DND-41 (cell line): ENCODE measurements at regions not wholly inside any gene's neighbourhood (a gene's known extent, or its start where the extent isn't known, plus 50 kb on each side); places are given as distances from the start of the nearest gene placed in this dataset.

ENCODE experiments used
- EZH2 ChIP-seq: IDR thresholded peaks from 3 replicates; pipeline ENCODE4 v1.6.1; 2012; ENCODE audit warnings: borderline replicate concordance, low read depth, mild to moderate bottlenecking, moderate library complexity, low read length, inconsistent platforms; ENCODE audit not compliant: severe bottlenecking
- TF ChIP-seq, protein P1 (sequence below): IDR thresholded peaks from 2 replicates; pipeline ENCODE4 v1.5.1; 2012; ENCODE audit warnings: borderline replicate concordance, low read length, moderate library complexity, mild to moderate bottlenecking; ENCODE audit not compliant: poor library complexity, severe bottlenecking; ENCODE audit errors: extremely low read depth

DNA sequence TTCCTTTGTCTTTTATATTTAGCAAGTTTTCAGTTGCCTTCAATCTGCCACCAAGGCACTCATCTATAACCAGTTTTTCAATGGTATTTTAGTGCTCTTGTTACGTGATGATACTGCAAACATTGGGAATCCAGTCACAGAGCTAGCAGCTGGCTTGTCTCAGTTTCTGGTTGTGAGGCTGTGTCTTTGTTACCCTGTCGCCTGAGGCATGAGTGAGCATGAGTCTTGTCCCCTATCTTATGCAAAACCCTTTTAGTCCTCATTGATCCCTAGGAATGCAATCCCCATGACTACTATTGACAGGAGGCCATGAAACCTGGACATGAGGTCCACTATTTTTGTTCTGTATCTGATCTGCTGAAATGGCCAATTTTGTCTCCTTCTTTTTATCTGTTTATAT, 391.0 kb downstream of the LMO7 start:
- TF ChIP-seq, protein P1, sequence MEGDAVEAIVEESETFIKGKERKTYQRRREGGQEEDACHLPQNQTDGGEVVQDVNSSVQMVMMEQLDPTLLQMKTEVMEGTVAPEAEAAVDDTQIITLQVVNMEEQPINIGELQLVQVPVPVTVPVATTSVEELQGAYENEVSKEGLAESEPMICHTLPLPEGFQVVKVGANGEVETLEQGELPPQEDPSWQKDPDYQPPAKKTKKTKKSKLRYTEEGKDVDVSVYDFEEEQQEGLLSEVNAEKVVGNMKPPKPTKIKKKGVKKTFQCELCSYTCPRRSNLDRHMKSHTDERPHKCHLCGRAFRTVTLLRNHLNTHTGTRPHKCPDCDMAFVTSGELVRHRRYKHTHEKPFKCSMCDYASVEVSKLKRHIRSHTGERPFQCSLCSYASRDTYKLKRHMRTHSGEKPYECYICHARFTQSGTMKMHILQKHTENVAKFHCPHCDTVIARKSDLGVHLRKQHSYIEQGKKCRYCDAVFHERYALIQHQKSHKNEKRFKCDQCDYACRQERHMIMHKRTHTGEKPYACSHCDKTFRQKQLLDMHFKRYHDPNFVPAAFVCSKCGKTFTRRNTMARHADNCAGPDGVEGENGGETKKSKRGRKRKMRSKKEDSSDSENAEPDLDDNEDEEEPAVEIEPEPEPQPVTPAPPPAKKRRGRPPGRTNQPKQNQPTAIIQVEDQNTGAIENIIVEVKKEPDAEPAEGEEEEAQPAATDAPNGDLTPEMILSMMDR, result no peak
- TF ChIP-seq EZH2, result no peak
